Transverse colon (tissue), 4 donors: ENCODE measurements at regions not wholly inside any gene's neighbourhood (a gene's known extent, or its start where the extent isn't known, plus 50 kb on each side); places are given as distances from the start of the nearest gene placed in this dataset.
A peak's percentile ranks its signal among the peaks of the same experiment; 100 is the strongest.

ENCODE experiments used
- DNase-seq: peaks from one replicate; pipeline ENCODE4 v3.0.0-alpha.2; 2019
- H3K27ac ChIP-seq, 4 donors: fragments of 200-600 bp; sonication (generic); 2 replicates each; pipeline ENCODE4 v1.5.1; 2016 to 2018; ENCODE audit warnings: inconsistent platforms in 4 of 4
- H3K27me3 ChIP-seq: fragments of 200-600 bp; sonication (generic); 2 replicates; pipeline ENCODE4 v1.5.1; 2017; ENCODE audit warnings: inconsistent platforms
- H3K36me3 ChIP-seq, 4 donors: fragments of 200-600 bp; sonication (generic); 2 replicates each; pipeline ENCODE4 v1.5.1; 2017 to 2019; ENCODE audit warnings: inconsistent platforms in 4 of 4
- H3K4me1 ChIP-seq, 4 donors: fragments of 200-600 bp; sonication (generic); 2 replicates each; pipeline ENCODE4 v1.5.1; 2017 to 2020; ENCODE audit warnings: inconsistent platforms in 4 of 4
- H3K4me3 ChIP-seq, 4 donors: fragments of 200-600 bp; sonication (generic); 1 replicate in 1 of 4; 2 replicates in 3 of 4; pipeline versions ENCODE4 v1.5.1 to v1.6.1; 2017 to 2019; ENCODE audit warnings: inconsistent platforms in 4 of 4
- H3K9me3 ChIP-seq, 2 donors: fragments of 200-600 bp; sonication (generic); 2 replicates each; pipeline ENCODE4 v1.5.1; 2017 to 2019; ENCODE audit warnings: inconsistent platforms in 2 of 2
- CTCF ChIP-seq, 5 experiments: fragments of 200-600 bp in 3 of 5; fragments of 450-650 bp in 2 of 5; sonication (generic) in 3 of 5; IDR thresholded peaks; 1 replicate in 2 of 5; 2 replicates in 3 of 5; pipeline ENCODE4 v1.5.1; 2016 to 2017; ENCODE audit warnings: antibody characterized with exemption in 5 of 5, inconsistent platforms in 3 of 5, mild to moderate bottlenecking in 2 of 5, moderate library complexity in 1 of 5
- EP300 ChIP-seq: sonication (generic); formaldehyde crosslinking; IDR thresholded peaks from one replicate; pipeline ENCODE4 v1.6.1; 2017; ENCODE audit warnings: antibody characterized with exemption, low read depth
- POLR2A ChIP-seq: fragments of 450-650 bp; IDR thresholded peaks from one replicate; pipeline ENCODE4 v1.6.1; 2016; ENCODE audit warnings: antibody characterized with exemption, mild to moderate bottlenecking, moderate library complexity
- POLR2AphosphoS5 ChIP-seq, 3 donors: sonication (generic); formaldehyde crosslinking; IDR thresholded peaks; one replicate each; pipeline ENCODE4 v1.6.1; 2016; ENCODE audit warnings: antibody characterized with exemption in 3 of 3
- whole genome bisulfite sequencing, 2 donors: methylation state at CpG; one replicate each; pipeline ENCODE4 v1.1.5; 2018; ENCODE audit warnings: low coverage in 1 of 2; 5-methylcytosine and 5-hydroxymethylcytosine counted together
- in situ Hi-C, 4 donors: fragments of 200-750 bp; cut with MboI; loops; one replicate each; pipeline versions ENCODE4 v1.15.0 to v1.15.1; 2017; ENCODE audit warnings: low sequenced_read_pairs in 3 of 4, low pct_ligation_motif_present in 1 of 4, low pct_unique_long_range_greater_than_20kb in 1 of 4
- intact Hi-C: fragments of 100-400 bp; cut with DNase I; formaldehyde crosslinking; loops from one replicate; pipeline ENCODE4 v1.15.1; 2023; ENCODE audit warnings: low total_unique reads

GRCh38 chr5:74334062-74334761 is 306.3 kb downstream of the ENC1 start:
- WGBS, 2 donors, result 48 to 65% methylated on average over 3 to 4 of the region's 4 CpGs
- intact Hi-C loops (no loop called here), in situ Hi-C loops (no loop called here)
- Histone ChIP-seq H3K9me3 (no peaks in the 10 kb centered on the region), H3K27me3 (no peaks in the 10 kb centered on the region), H3K36me3 (no peaks in the 10 kb centered on the region), H3K27ac (no peak overlapping the region), H3K4me1 (peaks cover 3 to 21% (median 9%) of the 10 kb centered on the region in 4 donors), H3K4me3 (no peak overlapping the region)
- no peak for TF ChIP-seq EP300
- DNase-seq, result no peak

DNA sequence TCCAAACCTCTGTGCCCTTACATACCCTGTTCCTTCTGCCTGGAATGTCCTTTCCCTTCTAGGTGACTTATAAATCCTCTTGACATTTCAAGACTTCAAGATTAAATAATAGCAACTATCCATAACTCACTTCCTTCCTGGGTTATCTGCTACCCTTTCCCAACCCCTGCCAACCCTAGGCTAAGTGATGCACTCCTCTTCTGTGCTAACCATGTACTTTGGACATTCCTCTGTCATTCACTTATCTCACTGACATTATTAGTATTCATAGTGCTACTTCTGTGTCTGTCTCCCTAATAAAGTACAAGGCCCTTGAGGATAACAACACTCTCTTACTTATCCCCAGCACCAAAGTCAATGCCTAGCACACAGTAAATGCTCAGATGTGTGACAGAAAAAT is 307.1 kb downstream of the ENC1 start:
- peaks cover 3 to 22% (median 7%) of the 10 kb centered on the region in 4 donors for H3K4me1 ChIP-seq
- TF ChIP-seq POLR2AphosphoS5 (IDR thresholded peaks at IDR 0.05), result no peak
- no peak for TF ChIP-seq EP300
- no peak for TF ChIP-seq POLR2A
- no peak for TF ChIP-seq CTCF (IDR thresholded peaks at IDR 0.05)
- no peaks in the 10 kb centered on the region for H3K36me3 ChIP-seq
- intact Hi-C loops (no loop called here), in situ Hi-C loops (no loop called here)
- no peak overlapping the region for H3K4me3 ChIP-seq
- H3K27me3 ChIP-seq, result no peaks in the 10 kb centered on the region
- no peaks in the 10 kb centered on the region for H3K9me3 ChIP-seq
- H3K27ac ChIP-seq, result no peak overlapping the region
- DNase-seq, result no peak

DNA sequence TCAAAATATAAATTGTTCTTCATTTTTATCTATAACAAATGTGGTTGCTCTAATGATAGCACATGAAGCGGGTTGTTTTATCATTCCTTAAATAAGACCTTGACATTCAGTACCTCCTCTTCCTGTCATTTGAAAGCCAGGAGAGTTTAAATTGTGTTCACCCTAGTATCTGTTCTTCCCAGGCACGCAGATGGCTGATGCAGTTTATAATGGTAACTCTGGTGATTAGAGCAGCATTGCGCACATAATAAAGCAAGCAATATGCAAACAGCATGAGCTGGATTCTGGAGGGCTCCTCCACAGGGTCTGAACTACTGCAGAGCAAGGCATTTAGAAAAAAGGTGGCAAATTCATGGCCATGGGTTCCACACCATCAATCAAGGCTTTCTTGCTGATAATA is 307.8 kb downstream of the ENC1 start:
- no peak overlapping the region for H3K4me3 ChIP-seq
- no peaks in the 10 kb centered on the region for H3K36me3 ChIP-seq
- in situ Hi-C loops (no loop called here), intact Hi-C loops (no loop called here)
- no peak for TF ChIP-seq EP300
- TF ChIP-seq POLR2AphosphoS5 (IDR thresholded peaks at IDR 0.05), result no peak
- no peak for TF ChIP-seq POLR2A
- no peak for TF ChIP-seq CTCF (IDR thresholded peaks at IDR 0.05)
- WGBS, 2 donors, result 74 to 84% methylated on average over 3 of the region's 3 CpGs
- H3K27ac ChIP-seq, result no peak overlapping the region
- peaks cover 0 to 22% (median 4%) of the 10 kb centered on the region in 4 donors for H3K4me1 ChIP-seq
- DNase-seq, result no peak
- no peaks in the 10 kb centered on the region for H3K27me3 ChIP-seq
- no peaks in the 10 kb centered on the region for H3K9me3 ChIP-seq

DNA sequence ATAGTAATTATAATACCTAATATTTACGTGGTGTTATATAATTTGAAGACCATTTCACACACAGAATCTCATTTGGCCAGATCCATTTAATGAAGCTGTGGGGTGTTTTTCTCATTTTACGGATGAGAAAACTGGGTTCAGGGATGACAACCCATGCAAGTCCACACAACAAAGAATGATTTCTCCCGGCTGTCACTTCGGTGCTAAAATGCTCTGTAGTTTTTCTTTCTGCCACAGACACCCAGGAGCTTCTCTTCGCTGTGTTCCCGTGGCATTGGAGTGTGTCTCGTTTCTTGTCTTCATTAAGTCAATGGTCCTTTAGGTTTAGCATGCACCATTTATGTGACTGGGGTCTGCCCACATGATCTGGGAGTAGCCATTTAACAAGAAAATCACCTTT is 308.5 kb downstream of the ENC1 start:
- Histone ChIP-seq H3K4me1 (peaks cover 0 to 22% (median 4%) of the 10 kb centered on the region in 4 donors), H3K4me3 (no peak overlapping the region), H3K9me3 (no peaks in the 10 kb centered on the region), H3K27ac (no peak overlapping the region), H3K27me3 (no peaks in the 10 kb centered on the region), H3K36me3 (no peaks in the 10 kb centered on the region)
- no peak for TF ChIP-seq EP300
- no peak for TF ChIP-seq CTCF (IDR thresholded peaks at IDR 0.05)
- 90 to 94% methylated on average over 5 to 7 of the region's 7 CpGs for WGBS, 2 donors
- intact Hi-C loops, result no loop called here
- in situ Hi-C loops, result no loop called here
- DNase-seq, result no peak

DNA sequence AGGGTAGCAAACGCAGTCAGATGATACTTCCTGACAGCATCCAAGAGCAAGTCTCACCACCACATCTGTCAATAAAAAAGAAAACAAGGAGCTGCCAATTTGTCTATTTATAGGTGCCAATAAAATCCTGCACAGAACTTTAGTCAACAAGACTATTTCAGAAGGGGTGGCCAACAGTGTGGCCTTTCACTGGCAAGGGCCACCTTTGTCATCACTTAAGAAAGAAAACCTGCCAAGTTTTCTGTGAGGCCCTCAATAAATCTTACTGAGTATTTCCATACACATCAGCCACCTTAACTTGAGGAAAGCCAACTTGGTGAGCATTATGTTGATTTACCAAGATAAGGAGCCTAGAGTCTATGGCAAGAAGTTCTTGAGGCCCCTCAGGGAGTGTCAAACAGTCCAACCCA is 312.3 kb downstream of the ENC1 start:
- intact Hi-C loops, result no loop called here
- WGBS, 2 donors, result 39% methylated on average over 1 of the region's 1 CpG; no CpG with 5 or more reads in 1 of the 2 donors
- peaks cover 0 to 23% (median 11%) of the 10 kb centered on the region in 4 donors for H3K4me1 ChIP-seq
- peak overlapping the region in 1 of 4 donors; percentile 26 for H3K27ac ChIP-seq
- H3K4me3 ChIP-seq, result no peak overlapping the region
- TF ChIP-seq POLR2AphosphoS5 (IDR thresholded peaks at IDR 0.05), result no peak
- no peak for TF ChIP-seq CTCF (IDR thresholded peaks at IDR 0.05)
- no peak for TF ChIP-seq POLR2A
- TF ChIP-seq EP300, result no peak
- H3K36me3 ChIP-seq, result no peaks in the 10 kb centered on the region
- no peak for DNase-seq
- no peaks in the 10 kb centered on the region for H3K9me3 ChIP-seq
- in situ Hi-C loops, result no loop called here
- no peaks in the 10 kb centered on the region for H3K27me3 ChIP-seq
